MM.1S (cell line): ENCODE measurements at regions not wholly inside any gene's neighbourhood (a gene's known extent, or its start where the extent isn't known, plus 50 kb on each side); places are given as distances from the start of the nearest gene placed in this dataset.

ENCODE experiments used
- DNase-seq: peaks from one replicate; pipeline ENCODE4 v3.0.0-alpha.2; 2015
- H2AFZ ChIP-seq: fragments of 300-600 bp; sonication (generic); 2 replicates; pipeline ENCODE4 v1.6.0; 2016; ENCODE audit warnings: antibody characterized with exemption, low read length
- H3F3A ChIP-seq: fragments of 300-600 bp; sonication (generic); 2 replicates; pipeline ENCODE4 v1.6.1; 2016; ENCODE audit warnings: mild to moderate bottlenecking, antibody characterized with exemption, low read length, moderate library complexity, mixed read lengths; ENCODE audit not compliant: insufficient read depth
- H3K27ac ChIP-seq: fragments of 300-600 bp; sonication (generic); 2 replicates; pipeline ENCODE4 v1.5.1; 2016; ENCODE audit warnings: mild to moderate bottlenecking, low read length
- H3K27me3 ChIP-seq: fragments of 300-600 bp; sonication (generic); replicated peaks from 2 replicates; pipeline ENCODE4 v1.6.0; 2016; ENCODE audit warnings: low read length; ENCODE audit not compliant: insufficient read depth
- H3K36me3 ChIP-seq: fragments of 300-600 bp; sonication (generic); replicated peaks from 2 replicates; pipeline ENCODE4 v1.6.1; 2016; ENCODE audit warnings: mild to moderate bottlenecking, low read length, mixed read lengths; ENCODE audit not compliant: insufficient read depth
- H3K4me1 ChIP-seq: fragments of 300-600 bp; sonication (generic); 2 replicates; pipeline ENCODE4 v1.6.1; 2016; ENCODE audit warnings: low read length, mixed read lengths
- H3K4me2 ChIP-seq: fragments of 300-600 bp; sonication (generic); 2 replicates; pipeline ENCODE4 v1.6.0; 2016; ENCODE audit warnings: low read depth, low read length
- H3K4me3 ChIP-seq: fragments of 300-600 bp; sonication (generic); 2 replicates; pipeline ENCODE4 v1.5.1; 2016; ENCODE audit warnings: low read length, mixed read lengths
- H3K79me2 ChIP-seq: fragments of 300-600 bp; sonication (generic); 2 replicates; pipeline ENCODE4 v1.6.1; 2016; ENCODE audit warnings: mixed run types, low read length, mixed read lengths
- H3K9ac ChIP-seq: fragments of 300-600 bp; sonication (generic); 2 replicates; pipeline ENCODE4 v1.6.1; 2016; ENCODE audit warnings: low read length, mixed read lengths
- H3K9me2 ChIP-seq: fragments of 300-600 bp; sonication (generic); replicated peaks from 2 replicates; pipeline ENCODE4 v1.6.1; 2016; ENCODE audit warnings: mild to moderate bottlenecking, low read length, mixed read lengths; ENCODE audit not compliant: insufficient read depth
- H3K9me3 ChIP-seq: fragments of 300-600 bp; sonication (generic); replicated peaks from 2 replicates; pipeline ENCODE4 v1.6.1; 2016; ENCODE audit warnings: mild to moderate bottlenecking, low read length, mixed read lengths; ENCODE audit not compliant: insufficient read depth
- H4K20me1 ChIP-seq: fragments of 300-600 bp; sonication (generic); 2 replicates; pipeline ENCODE4 v1.6.1; 2016; ENCODE audit warnings: mild to moderate bottlenecking, low read length, moderate library complexity, mixed read lengths; ENCODE audit not compliant: insufficient read depth
- CTCF ChIP-seq: fragments of 300-600 bp; sonication (generic); IDR thresholded peaks from 2 replicates; pipeline ENCODE4 v1.5.1; 2016; ENCODE audit warnings: antibody characterized with exemption, low read length, mixed read lengths
- EZH2 ChIP-seq: fragments of 300-600 bp; sonication (generic); optimal IDR thresholded peaks from 2 replicates; pipeline ENCODE3; 2017; ENCODE audit warnings: low read depth, mild to moderate bottlenecking, antibody characterized with exemption, low read length, mixed read lengths
- EZH2phosphoT487 ChIP-seq: fragments of 300-600 bp; sonication (generic); IDR thresholded peaks from 2 replicates; pipeline ENCODE4 v1.6.1; 2018; ENCODE audit warnings: antibody characterized with exemption, low read length

DNA sequence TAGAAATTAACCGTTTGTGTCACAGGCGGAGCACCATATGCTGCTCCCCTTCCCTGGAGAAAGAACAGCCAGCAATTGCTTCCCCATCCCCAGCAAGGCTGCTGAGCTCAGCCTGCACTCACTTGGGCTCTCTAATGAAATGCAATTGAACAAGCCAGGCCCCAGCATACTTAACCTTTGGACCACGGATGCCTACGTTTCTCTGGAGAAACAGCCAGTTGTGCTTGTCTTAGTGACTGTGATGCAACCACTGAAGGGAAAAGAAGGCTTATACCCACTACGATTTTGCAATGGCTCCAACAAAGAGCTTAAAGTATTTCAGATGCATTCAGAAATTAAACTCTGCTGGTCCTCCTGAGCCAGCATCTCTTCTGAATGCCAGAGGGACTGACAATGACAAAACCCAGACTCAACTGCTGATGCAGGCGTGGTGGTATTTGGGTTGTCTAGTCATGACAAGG, 51.3 kb upstream of the SESN3 start:
- Histone ChIP-seq H3K79me2 (no peaks in the 10 kb centered on the region), H3K36me3 (no peaks in the 10 kb centered on the region), H3F3A (no peaks in the 10 kb centered on the region), H2AFZ (no peak overlapping the region), H3K4me2 (no peak overlapping the region), H3K9ac (no peak overlapping the region), H3K27ac (no peak overlapping the region), H3K9me2 (no peaks in the 10 kb centered on the region), H4K20me1 (no peaks in the 10 kb centered on the region), H3K9me3 (no peaks in the 10 kb centered on the region), H3K4me1 (no peaks in the 10 kb centered on the region), H3K27me3 (no peaks in the 10 kb centered on the region), H3K4me3 (no peak overlapping the region)
- no peak for DNase-seq
- TF ChIP-seq CTCF (no peak), EZH2phosphoT487 (no peak), EZH2 (no peak)
